Hematopoietic multipotent progenitor cell treated with erythropoietin and hydrocortisone succinate and interleukin-3 and kit ligand, for 15 days (in vitro differentiated cells): ENCODE measurements at regions not wholly inside any gene's neighbourhood (a gene's known extent, or its start where the extent isn't known, plus 50 kb on each side); places are given as distances from the start of the nearest gene placed in this dataset.

Experiments used
- DNase-seq: peaks from one replicate; pipeline ENCODE4 v3.0.0-alpha.2; 2015; ENCODE audit warnings: low spot score

DNA sequence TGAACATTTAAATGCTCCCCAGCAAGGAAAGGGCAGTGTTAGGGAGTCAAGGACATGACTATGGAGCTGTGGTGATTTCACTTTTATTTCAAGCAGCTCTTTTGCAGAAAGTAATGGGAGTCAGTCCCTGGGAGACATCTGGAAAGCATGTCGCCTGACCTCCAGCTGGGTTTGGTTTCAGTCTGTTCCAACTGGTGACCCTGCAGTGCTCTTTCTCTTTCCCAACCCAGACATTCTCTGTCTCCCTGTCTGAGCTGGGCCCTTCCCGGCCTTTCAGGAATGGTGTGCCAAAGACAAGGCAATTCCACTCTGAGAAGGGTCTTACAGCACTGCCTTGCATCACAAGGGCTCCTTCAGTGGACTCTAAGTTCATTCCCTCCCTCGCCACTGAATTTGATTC is 323.2 kb downstream of the OSR1 start:
- no peak for DNase-seq

DNA sequence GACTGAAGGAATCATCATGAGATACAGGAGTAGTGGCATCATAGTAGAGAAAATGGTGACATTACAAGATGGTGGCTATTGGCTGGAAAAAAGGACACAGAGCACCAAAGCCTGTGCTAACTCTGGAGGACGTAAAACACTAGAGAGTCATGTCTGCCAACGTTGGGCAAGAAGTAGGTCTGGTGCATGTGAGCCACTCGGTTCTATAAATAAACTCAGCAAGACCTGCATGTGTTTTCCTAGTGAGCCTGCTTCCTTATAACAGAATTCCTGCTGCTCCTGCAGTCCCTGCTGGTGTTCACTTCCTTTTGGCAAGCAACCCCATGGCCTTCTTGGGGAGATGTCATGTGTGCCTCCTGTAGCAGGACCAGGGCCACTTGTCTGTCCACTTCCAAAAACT is 325.2 kb downstream of the OSR1 start:
- DNase-seq: no peak

DNA sequence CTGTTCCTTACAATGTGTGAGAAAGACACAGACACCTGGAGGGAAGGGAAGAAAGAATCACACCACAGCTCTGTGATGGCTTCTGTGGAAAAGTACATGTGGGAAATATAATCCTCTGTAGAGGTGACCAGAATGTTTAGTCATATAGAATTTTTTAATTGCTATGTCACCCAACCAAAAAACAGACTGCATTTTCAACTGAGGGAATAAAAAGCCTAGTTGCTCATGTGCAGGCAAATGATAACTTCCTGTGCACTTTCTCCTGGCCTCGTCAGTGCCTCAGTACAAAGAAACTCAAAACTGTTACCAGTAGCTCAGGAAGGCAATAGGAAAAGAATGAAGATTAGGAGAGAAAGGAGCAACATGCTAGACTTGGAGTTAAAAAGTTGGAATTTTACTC is 326.8 kb downstream of the OSR1 start:
- no peak for DNase-seq

DNA sequence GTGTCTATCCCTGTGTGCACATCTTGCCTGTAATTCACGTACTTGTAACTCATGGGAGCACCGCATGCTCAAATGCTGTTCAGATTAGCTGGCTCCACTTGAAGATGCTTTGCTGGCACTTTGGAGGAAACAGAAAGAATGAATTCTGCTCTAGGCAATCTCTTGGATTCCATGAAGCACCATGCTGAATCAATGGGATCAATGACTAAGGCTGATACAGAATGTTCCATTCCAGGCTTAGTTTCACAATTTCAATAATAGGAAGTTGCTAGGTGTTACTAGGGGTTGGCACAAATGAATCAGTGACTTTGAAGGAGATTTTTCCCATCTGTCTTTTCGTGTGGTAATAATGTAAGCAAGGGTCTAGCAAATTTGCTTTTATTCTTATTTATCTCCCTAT is 328.8 kb downstream of the OSR1 start:
- no peak for DNase-seq

DNA sequence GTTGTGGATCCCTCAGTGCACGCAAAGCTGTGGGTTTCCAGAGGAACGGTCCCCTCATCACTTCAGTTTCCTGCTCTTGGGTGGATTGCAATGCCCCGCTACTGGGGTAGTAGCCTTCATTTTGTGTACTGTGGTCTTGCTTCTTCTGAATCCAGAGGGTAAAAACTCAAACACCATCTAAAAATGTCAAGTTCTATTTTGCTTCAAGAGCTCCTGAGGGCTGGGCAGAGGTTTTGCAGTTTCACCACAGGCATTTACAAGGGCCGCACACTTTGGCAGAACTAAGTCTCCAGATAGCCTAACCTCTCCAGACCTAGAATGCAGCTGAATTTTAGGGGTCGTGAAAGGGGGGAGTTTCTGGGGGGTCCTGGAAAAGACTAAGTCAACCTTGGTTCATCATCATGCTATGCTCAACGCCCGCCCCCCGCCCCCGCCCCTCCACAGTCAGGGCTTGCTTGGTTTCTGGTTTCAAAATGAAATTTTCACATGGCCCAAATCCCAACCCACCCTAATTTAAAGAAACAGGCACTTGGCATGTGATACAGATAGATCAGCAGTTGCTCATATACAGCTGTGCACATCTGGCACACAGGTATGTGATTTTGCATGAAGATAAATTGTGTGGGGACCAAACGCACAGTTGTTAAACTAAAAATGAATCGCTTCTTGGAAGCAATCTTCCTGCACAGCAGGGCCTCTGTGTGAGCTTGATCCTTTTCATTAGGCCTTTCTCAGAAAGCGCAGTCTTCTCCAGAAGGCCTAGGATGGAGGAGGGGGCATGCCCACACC is 329.6 kb downstream of the OSR1 start:
- no peak for DNase-seq

DNA sequence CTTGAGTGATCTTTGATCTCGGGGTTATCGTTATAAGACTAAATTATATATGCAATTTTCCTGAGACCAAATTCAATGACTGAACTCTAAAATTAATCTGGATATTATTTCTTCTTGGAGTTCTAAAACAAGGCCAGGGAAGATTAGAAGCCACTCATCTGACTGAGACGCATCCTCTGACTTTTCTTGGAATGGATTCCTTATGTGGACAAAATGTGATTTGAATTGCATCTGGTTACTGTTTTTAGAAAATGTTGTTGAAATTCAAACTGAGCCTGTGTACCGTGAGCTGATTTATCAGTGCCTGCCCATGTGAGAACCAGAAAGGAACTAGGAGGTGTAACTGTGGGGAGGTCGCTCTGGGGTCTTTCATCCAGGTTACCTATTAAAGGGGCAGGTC is 330.8 kb downstream of the OSR1 start:
- DNase-seq: no peak

DNA sequence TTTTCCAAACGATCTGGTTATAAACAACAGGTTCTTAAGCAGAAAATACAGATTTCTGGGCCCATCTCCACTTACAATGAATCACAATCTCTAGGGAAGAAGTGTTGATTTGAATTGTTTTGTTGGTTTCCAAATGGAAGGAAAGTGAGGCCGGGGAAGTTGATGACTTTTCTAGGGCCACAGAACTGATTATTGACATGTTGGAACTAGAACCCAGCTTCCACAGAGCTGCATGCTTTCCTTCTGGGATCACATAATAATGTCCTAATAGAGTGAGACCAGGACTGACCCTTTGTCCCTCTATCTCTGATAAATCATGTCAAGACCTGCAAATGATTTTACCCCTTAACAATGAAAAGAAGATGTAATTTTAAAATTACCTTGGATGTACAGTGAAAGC is 332.2 kb downstream of the OSR1 start:
- DNase-seq: no peak

DNA sequence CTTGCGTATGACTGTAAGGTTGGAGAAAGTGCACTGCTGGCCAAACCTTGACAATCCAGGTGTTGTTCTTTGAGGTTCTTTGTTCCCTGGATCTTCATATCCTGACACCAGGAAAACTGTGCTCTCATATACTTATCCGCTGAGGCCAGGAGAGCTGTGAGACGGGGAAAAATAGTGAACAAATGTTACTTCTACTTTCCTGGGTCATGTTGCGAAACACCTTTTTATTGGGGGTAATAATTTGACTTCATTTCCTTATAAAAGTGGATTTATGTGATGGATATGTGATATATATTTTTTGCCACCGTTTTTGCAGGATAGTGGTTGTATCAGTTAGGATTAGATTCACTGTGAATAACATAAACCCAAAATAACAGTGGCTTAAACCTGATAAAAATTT is 336.1 kb downstream of the OSR1 start:
- DNase-seq: no peak

DNA sequence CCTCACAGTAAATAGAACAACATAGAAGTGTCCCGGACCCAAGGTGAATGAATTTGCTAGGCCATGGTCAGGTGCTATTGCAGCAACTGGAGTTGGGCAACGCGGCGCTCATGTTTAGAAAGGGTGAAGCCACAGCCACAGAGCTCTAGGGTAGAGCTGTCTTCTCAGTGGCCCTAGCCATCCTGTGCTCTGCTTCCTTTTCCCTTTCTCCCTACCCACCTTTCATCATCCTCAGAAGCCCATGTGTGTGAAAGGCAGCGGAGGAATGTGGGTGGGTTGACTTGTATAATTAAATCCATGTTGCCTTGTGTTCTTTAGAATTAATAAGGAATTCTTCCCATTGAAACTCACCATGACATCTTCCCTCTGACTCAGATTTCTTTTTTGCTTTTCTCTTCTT is 336.7 kb downstream of the OSR1 start:
- no peak for DNase-seq

DNA sequence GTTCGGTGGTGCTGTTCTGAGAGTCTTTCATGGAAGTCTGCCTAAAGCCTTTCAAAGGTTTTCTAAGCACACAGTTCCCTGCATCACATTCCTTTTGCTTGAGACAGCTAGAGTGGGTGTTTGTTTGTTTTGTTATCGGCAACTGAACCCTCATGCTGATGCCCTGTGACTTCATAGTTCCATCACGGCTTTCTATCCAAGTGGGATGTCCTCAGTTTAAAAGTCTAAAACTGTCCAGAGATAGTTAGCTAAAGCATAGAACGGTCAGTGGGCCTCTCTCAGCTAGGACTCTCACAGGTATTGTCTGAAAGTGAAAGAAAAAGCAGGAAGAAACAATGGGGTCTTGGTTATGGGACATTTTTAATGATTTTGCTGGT is 337.3 kb downstream of the OSR1 start:
- DNase-seq: no peak

DNA sequence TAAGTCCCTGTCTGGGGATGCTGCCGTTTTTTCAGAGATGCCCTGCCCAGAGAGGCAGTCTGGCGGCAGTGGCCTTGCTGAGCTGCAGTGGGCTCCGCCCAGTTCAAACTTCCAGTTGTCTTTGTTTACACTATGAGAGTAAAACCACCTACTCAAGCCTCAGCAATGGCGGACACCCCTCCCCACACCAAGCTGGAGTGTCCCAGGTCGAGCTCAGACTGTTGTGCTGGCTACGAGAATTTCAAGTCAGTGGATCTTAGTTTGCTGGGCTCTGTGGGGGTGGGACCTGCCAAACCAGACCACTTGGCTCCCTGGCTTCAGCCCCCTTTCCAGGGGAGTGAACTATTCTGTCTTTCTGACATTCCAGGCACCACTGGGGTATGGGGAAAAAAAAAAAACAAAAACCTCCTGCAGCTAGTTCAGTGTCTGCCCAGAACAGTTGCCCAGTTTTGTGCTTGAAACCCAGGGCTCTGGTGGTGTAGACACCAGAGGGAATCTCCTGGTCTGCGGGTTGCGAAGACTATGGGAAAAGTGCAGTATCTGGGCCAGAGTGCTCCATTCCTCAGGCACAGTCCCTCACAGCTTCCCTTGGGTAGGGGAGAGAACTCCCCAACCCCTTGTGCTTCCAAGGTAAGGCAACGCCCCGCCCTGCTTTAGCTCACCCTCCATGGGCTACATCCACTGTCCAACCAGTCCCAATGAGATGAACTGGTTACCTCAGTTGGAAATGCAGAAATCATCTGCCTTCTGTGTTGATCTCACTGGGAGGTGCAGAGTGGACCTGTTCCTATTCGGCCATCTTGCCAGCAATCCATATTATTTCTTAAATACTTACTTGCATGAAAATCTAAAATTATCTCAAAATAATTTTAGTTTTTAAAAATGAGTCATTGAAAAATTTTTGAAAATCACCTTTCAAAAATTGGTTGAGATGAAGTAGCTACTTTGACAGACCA is 338.0 kb downstream of the OSR1 start:
- no peak for DNase-seq

DNA sequence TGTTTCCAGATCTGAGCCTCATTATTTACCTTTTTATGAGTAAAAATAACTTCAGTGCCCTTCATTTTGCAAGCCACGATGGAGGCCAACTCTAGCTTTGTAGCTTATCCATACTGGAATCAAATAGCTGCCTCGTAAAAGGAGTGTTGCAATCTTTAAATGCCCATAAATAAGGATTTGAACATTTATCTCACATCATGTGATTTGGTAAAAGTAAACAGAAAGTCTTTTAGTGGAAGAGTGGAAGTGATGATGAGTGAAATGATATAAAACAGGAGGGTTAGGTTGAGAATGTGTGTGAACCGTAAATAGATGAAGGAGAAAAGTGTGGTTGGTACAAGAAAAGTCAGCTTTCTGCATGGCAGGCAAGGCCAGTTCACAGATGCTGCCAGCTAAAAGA is 348.9 kb downstream of the OSR1 start:
- DNase-seq: no peak

DNA sequence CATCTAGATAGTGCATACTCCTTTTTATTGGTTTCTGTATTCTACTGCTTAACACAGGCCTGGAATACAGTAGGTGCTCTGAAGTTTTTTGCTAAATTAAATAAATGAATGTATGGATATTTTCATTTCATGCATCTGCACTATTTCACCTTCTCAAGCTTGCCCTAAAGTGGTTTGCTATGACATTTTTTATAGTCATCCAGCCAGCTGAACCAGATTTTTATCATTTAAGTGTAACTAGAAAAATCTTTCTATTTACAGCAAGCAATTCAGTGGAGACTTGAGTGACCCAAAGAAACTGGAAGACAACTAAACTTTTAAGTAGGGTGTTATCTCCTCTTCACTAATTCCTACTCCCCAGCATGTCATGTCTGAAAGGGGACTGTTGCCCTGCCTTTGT is 354.9 kb downstream of the OSR1 start:
- DNase-seq: no peak

DNA sequence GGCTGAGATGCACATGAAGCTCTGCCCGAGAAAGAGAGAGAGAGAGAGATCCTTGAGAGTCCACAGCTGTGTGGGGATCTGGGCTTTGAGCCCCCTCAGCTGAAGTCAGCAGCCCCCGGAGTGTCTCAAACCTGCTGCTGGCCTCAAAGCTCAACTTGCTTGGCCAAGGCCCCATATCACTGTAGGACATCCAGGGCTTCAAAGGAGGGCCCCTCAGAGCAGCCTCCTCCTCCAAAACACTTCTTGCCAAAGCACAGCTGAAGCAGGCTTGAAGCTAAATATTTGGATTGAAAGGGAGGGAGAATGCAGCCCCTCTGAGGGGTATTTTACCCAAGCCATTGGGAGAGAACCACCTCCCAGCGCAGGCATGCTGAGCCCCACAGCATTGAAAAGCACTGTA is 357.6 kb downstream of the OSR1 start:
- DNase-seq: no peak

DNA sequence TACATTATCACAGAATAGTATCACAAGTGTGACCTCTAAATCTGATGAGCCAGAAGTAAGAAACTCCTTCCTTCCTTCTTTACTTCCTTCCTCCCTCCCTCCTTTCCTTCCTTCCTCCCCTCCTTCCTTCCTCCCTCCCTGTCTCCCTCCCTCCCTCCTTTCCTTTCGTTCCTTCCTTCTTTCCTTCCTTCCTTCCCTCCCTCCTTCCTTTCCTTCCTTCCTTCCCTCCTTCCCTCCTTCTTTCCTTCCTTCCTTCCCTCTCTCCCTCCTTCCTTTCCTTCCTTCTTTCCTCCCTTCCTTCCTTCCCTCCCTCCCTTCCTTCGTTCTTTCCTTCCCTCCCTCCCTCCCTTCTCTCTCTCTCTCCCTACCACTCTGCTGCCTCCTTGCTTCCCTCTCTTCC is 359.2 kb downstream of the OSR1 start:
- DNase-seq: no peak

DNA sequence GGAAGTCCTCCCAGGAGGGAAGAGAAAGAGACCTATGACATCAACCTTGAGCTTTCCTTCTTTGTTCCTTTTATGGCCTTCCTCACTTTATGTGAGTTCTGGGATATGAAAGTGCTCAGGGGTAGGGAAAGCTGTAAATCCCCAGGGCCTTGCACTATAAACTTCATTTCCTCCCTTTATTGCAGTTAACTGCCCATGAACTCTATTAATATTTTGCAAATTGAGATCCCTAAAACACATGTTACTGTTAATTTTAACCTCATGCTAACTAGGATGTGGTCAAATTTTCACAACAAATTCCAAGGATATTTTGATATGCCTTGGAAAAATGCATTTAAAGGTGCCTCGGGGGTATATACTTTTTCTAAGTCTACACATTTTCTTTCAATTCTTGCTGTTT is 359.9 kb downstream of the OSR1 start:
- no peak for DNase-seq

DNA sequence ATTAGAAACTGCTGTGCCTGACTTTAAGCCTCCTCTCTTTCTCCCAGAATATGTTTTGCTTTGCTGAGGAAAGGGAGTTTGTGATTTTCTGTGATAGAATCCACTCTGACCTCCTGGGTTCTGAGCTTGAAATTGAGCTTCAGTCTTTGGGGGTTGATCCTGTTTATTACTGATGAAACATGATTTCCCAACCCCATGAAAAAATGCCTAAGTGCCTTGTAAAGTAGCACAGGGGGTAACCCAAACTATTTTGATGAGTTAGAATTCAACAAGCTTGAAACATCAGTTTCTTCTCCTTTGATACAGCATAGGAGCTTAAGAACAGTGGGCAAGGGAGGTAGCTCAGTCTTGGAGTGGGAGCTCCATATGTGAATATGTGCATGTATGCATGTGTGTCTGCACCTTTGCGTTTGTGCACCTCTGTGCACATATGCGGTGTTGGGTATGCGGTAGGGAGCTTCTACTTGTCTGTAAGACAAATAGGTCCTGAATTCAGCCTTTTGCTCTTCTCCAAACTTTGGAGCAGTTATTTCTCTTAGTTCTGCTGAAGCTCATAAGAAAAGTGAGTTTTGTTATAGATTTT is 364.6 kb downstream of the OSR1 start:
- DNase-seq: no peak

DNA sequence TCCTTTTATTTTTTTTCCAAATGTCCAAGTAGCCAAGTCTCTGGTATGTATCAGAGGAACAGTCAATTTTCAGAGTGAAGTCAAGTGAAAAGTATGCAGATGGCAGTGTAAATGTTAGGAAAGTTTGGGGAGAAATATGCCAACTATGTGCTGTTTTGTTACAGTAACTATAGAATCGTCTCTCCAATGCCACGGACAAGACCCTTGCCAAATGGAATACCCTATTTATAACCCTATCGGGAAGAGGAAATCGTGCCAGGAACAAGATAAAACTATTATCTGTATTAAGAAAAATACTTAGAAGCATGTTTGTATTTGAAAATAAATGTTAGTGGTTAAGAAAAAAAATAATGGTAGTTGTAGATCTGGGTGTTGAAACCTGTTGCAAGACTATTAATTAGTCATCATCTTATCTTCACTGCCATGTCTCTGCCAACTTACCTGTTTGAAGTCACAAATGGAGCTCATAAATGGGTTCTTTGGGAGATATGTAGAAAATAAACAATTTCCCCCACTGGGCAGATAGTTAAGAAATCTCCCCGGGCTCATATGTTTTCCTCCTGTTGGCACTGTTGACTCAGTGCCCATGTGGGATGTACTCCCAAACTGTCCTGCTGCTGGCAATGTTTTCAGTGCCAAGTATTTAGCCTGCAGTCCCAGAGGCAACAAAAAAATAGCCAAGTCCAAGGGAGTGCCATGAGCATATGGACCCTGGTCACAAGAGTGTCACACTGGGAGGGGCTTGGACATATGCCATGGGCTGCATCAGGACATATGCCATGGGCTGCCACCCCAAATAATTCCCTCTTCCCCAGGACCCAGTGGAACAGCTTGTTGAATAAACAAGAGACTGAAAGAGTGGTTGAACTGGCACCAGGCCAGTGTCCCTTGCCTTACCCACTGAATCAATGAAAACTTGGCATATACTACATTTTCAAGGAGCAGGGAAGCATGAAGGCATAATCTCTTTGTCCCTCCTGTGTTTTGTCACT is 366.9 kb downstream of the OSR1 start:
- no peak for DNase-seq

DNA sequence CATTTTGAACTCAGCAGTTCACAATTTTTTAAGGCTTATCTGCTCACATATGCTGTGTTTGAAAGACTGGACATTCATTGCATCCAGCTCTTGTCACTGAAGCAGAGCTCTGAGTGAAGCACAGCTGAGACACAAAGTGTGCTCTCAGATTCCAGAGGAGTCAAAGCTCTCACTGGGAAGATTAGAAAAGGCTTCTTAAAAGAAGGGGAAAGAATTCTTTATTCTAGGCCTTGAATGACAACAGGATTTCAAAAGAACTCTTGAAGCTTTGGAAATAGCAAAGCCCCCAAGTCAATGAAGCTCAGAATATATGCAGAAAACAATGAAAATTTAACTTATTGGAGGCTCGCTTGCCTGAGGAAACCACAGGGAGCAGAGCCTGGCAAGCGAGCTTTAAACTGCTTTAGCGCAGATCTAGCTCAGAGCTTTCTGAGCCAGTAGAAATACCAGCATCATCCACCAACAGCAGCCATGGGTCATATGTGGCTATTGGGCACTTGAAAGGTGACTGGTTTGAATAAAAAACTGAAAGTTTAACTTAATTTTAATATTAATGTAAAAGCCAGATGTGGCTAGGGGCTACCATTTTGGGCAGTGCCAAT is 369.7 kb downstream of the OSR1 start:
- no peak for DNase-seq

DNA sequence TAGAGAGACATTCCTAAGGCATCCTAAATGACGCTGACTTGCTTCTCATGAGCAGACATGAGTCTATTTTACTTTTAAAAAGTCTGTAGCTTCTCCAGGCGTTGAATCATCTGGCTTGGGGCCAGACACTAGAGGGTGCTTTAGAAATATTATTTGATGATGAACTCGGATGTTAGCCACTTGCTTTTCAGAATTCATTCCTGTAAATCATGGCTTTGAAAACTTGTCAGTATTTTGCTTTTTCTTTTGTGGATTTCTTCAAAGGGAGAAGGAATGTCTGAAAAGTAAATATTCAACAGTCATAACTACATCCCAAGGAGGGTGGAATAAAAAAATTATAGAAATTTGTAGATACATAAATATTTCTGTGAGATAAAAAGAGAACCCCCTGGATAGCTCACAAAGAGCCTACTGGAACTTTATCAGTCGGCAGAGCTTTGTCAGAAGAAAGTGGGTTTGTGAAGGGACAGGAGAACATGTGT is 370.8 kb downstream of the OSR1 start:
- no peak for DNase-seq

DNA sequence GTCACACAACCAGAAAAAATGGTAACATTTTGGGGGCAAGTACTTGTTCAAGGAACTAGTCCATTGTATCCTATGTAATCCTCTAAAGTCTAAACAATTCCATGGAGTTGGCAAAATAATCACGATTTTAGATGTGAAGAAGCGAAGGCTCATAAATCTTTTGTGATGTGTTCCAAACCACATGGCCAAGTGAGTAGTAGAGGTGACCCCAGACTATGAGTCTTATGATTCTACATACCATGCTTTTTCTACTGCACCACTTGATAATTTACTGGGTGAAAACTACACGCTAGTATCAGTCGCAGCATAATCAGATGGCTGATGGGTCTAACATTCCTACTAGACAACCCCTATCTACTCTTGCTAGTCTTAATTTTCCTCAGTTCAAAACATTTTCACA is 371.4 kb downstream of the OSR1 start:
- DNase-seq: no peak
